SJSA1 (cell line): ENCODE measurements at regions not wholly inside any gene's neighbourhood (a gene's known extent, or its start where the extent isn't known, plus 50 kb on each side); places are given as distances from the start of the nearest gene placed in this dataset.

Source experiments
- DNase-seq, 2 experiments: peaks; one replicate each; pipeline ENCODE4 v3.0.0-alpha.2; 2015 to 2020; ENCODE audit warnings: low spot score in 2 of 2, low read depth in 1 of 2
- H3K27ac ChIP-seq: fragments of 250-450 bp; sonication (Bioruptor Pico); 2 replicates; pipeline ENCODE4 v1.5.1; 2020; ENCODE audit warnings: mild to moderate bottlenecking, moderate library complexity
- H3K27me3 ChIP-seq: fragments of 250-450 bp; sonication (Bioruptor Pico); replicated peaks from 2 replicates; pipeline ENCODE4 v1.5.1; 2020; ENCODE audit warnings: mild to moderate bottlenecking, moderate library complexity
- H3K36me3 ChIP-seq: fragments of 250-450 bp; sonication (Bioruptor Pico); 2 replicates; pipeline ENCODE4 v1.5.1; 2020; ENCODE audit warnings: mild to moderate bottlenecking
- H3K4me1 ChIP-seq: fragments of 250-450 bp; sonication (Bioruptor Pico); replicated peaks from 2 replicates; pipeline ENCODE4 v1.6.1; 2021; ENCODE audit warnings: mild to moderate bottlenecking
- H3K4me3 ChIP-seq: fragments of 250-450 bp; sonication (Bioruptor Pico); 2 replicates; pipeline ENCODE4 v1.5.1; 2020; ENCODE audit warnings: mild to moderate bottlenecking
- H3K9me3 ChIP-seq: fragments of 250-450 bp; sonication (Bioruptor Pico); replicated peaks from 2 replicates; pipeline ENCODE4 v1.5.1; 2020; ENCODE audit warnings: mild to moderate bottlenecking

DNA sequence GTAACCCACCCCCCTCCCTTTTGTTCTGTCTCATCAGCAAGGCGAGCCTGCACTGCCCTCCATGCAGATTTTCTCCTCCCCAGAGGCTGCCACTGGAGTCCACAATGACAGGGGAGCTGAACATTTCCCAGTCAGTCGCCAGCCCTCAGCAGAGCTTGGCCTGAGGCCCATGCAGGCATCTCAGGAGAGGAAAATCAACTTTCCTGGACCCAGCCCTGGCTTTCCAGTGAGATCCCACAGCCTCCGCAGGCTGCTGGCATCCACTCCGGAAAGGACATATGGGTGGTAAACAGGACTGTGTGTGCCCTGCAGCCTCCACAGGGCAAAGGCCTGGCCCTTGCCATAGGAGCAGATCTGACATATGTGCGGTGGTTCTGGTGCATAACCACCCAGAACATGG is 253.8 kb downstream of the TNS1 start:
- Histone ChIP-seq H3K27me3 (no peaks in the 10 kb centered on the region), H3K9me3 (no peaks in the 10 kb centered on the region)
- no peak for DNase-seq

DNA sequence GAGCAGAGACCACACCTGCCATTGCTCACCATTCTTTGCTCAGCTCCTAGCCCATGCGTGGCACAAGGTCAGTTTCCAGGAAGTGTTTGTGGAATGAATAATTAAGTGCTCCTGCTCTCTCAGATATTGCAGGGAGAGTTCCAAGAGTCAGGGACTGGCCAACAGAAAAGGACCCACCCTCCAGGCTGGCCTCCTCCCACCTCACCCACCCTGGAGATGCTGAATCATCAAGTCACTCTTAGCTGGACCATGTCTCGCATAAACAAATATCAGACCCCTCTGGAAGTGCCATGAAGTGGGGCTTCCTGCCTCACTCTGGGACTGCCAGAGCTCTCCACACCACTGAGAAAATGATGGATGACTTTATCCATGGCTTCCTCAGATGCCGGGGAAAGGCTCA is 256.0 kb downstream of the TNS1 start:
- peak in 1 of 2 experiments; percentile 17 for DNase-seq
- Histone ChIP-seq H3K27ac (no peak overlapping the region), H3K9me3 (no peaks in the 10 kb centered on the region), H3K4me3 (no peak overlapping the region), H3K27me3 (no peaks in the 10 kb centered on the region), H3K4me1 (no peaks in the 10 kb centered on the region), H3K36me3 (no peaks in the 10 kb centered on the region)

More for the DNA sequence above, 253.8 kb downstream of the TNS1 start:
- no peaks in the 10 kb centered on the region for H3K4me1 ChIP-seq
- no peak overlapping the region for H3K4me3 ChIP-seq
- H3K27ac ChIP-seq: no peak overlapping the region
- H3K36me3 ChIP-seq: no peaks in the 10 kb centered on the region

GRCh38 chr2:217743966-217744761 is 258.6 kb downstream of the TNS1 start:
- Histone ChIP-seq H3K4me1 (no peaks in the 10 kb centered on the region), H3K27ac (no peak overlapping the region), H3K9me3 (no peaks in the 10 kb centered on the region; the same call in 1 of the 2 replicates), H3K36me3 (no peaks in the 10 kb centered on the region), H3K27me3 (no peaks in the 10 kb centered on the region; the same call in 1 of the 2 replicates), H3K4me3 (no peak overlapping the region)
- DNase-seq: no peak

DNA sequence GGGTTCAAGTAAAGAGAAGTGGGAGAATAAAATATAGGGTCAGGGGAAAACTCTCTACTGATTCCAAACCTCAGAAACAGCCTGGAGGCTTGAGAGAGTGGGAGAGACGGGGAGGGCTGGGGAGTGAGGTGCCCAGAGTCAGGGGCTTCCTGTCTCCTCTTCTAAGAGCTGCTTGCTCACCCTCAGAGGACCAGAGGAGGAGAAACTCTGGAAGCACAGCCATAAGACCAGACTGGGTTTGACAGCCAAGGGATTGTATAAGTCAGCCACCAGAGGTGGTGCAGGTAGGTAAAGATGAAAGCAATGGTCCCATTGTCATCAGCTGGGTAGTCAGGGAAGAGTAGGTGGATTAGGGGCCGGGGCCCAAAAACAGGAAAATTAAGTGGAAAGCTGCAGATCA is 259.4 kb downstream of the TNS1 start:
- DNase-seq: no peak
- H3K27ac ChIP-seq: no peak overlapping the region
- no peaks in the 10 kb centered on the region for H3K36me3 ChIP-seq
- no peaks in the 10 kb centered on the region; the same call in 1 of the 2 replicates for H3K27me3 ChIP-seq
- H3K9me3 ChIP-seq: no peaks in the 10 kb centered on the region; the same call in 1 of the 2 replicates
- no peaks in the 10 kb centered on the region for H3K4me1 ChIP-seq
- H3K4me3 ChIP-seq: no peak overlapping the region

DNA sequence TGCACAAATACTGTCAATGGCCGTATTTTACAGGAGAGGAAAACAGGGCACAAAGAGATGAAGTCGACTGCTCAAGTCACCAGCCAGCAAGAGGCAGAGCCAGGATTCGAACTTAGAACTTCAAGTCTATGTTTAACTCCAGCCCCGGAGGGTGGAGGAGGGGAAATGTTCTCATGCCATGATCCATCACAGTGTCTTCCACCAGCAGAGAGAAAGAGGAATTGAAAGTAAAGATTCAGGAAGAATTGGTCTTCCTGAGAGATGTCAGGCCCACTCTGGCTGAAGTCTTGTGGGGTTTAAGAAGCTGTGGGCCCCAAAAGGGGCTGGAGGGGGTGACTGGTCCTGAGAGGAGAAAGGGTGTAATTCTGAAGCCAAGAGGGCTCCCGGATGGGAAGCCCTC is 260.0 kb downstream of the TNS1 start:
- H3K4me3 ChIP-seq: no peak overlapping the region
- H3K9me3 ChIP-seq: no peaks in the 10 kb centered on the region; the same call in 1 of the 2 replicates
- no peaks in the 10 kb centered on the region for H3K36me3 ChIP-seq
- H3K27ac ChIP-seq: no peak overlapping the region
- H3K4me1 ChIP-seq: no peaks in the 10 kb centered on the region
- DNase-seq: no peak
- H3K27me3 ChIP-seq: no peaks in the 10 kb centered on the region; the same call in 1 of the 2 replicates

GRCh38 chr2:217742276-217742675 is 260.5 kb downstream of the TNS1 start:
- no peak overlapping the region for H3K4me3 ChIP-seq
- DNase-seq: peak in 1 of 2 experiments; percentile 5
- H3K27ac ChIP-seq: no peak overlapping the region
- H3K36me3 ChIP-seq: no peaks in the 10 kb centered on the region
- no peaks in the 10 kb centered on the region; the same call in 1 of the 2 replicates for H3K27me3 ChIP-seq
- H3K9me3 ChIP-seq: no peaks in the 10 kb centered on the region; the same call in 1 of the 2 replicates
- no peaks in the 10 kb centered on the region for H3K4me1 ChIP-seq

DNA sequence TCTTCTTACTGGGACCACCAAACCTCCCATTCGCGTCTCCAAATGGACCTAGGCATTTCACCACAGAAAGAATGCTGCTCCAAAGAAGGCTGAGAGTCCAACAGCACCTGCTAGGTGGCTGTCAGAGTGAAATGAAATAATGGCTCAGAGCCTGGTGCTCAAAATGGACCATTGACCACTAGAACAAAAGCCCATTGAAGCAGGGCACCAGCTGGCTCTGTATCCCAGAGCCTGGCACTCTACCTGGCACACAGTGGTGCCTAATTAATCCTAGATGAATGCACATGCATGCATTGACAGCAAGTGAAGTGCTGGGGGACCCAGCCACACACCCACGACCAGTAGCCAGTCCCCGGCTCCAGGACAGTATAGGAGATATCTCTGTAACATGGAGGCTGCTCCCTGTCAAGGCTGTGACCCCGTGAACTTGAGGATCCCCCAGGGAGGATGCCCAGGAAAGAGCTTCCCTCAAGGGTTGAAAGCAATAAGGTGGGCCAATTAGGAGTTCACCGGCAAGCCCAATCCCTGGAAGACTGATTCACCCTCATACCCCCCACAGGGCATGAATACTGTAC is 261.3 kb downstream of the TNS1 start:
- H3K27ac ChIP-seq: no peak overlapping the region
- no peaks in the 10 kb centered on the region; the same call in 1 of the 2 replicates for H3K9me3 ChIP-seq
- no peaks in the 10 kb centered on the region; the same call in 1 of the 2 replicates for H3K27me3 ChIP-seq
- no peaks in the 10 kb centered on the region for H3K4me1 ChIP-seq
- peak in 1 of 2 experiments; percentile 21 for DNase-seq
- H3K36me3 ChIP-seq: no peaks in the 10 kb centered on the region
- no peak overlapping the region for H3K4me3 ChIP-seq

DNA sequence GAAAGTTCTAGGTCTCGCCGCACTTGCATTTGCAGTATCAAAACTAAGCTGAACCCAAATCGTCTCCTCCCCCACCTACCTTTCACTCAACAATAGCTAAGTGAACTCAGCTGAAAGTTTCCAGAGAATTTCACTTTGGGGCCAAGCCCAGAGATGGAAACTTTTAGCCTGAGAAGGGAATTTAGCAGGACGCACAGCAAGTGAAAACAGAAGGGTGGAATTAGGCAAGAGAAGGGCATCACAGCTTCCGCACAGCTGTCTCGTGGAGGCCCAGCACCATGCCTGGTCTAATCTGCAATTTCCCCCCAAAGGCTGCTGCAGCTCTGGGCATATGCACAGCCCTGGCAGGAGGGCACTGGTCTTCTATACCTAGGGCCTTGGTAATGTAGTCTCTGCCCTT is 262.0 kb downstream of the TNS1 start:
- H3K27me3 ChIP-seq: no peaks in the 10 kb centered on the region; the same call in 1 of the 2 replicates
- DNase-seq: peak in 1 of 2 experiments; percentile 21
- no peak overlapping the region for H3K4me3 ChIP-seq
- H3K4me1 ChIP-seq: no peaks in the 10 kb centered on the region
- H3K27ac ChIP-seq: no peak overlapping the region
- H3K9me3 ChIP-seq: no peaks in the 10 kb centered on the region; the same call in 1 of the 2 replicates
- no peaks in the 10 kb centered on the region for H3K36me3 ChIP-seq

GRCh38 chr2:217740178-217740577 is 262.6 kb downstream of the TNS1 start:
- Histone ChIP-seq H3K27me3 (no peaks in the 10 kb centered on the region; the same call in 1 of the 2 replicates), H3K4me3 (no peak overlapping the region), H3K4me1 (no peaks in the 10 kb centered on the region), H3K27ac (no peak overlapping the region), H3K36me3 (no peaks in the 10 kb centered on the region), H3K9me3 (no peaks in the 10 kb centered on the region; the same call in 1 of the 2 replicates)
- peak in 1 of 2 experiments; percentile 11 for DNase-seq

- Histone ChIP-seq H3K27ac (no peak overlapping the region), H3K27me3 (no peaks in the 10 kb centered on the region; the same call in 1 of the 2 replicates), H3K36me3 (no peaks in the 10 kb centered on the region), H3K4me1 (no peaks in the 10 kb centered on the region), H3K9me3 (no peaks in the 10 kb centered on the region; the same call in 1 of the 2 replicates), H3K4me3 (no peak overlapping the region)
- peak in 1 of 2 experiments; percentile 1 for DNase-seq
Measured at GRCh38 chr2:217739741-217740140, 263.1 kb downstream of the TNS1 start.

- DNase-seq: no peak
- H3K27me3 ChIP-seq: no peaks in the 10 kb centered on the region; the same call in 1 of the 2 replicates
- no peaks in the 10 kb centered on the region; the same call in 1 of the 2 replicates for H3K9me3 ChIP-seq
- no peaks in the 10 kb centered on the region for H3K4me1 ChIP-seq
- no peak overlapping the region for H3K27ac ChIP-seq
- H3K36me3 ChIP-seq: no peaks in the 10 kb centered on the region
- no peak overlapping the region for H3K4me3 ChIP-seq
Measured at GRCh38 chr2:217738061-217738460, 264.7 kb downstream of the TNS1 start.

GRCh38 chr2:217736776-217737550 is 265.8 kb downstream of the TNS1 start:
- H3K36me3 ChIP-seq: no peaks in the 10 kb centered on the region
- H3K27me3 ChIP-seq: no peaks in the 10 kb centered on the region; the same call in 1 of the 2 replicates
- no peak overlapping the region for H3K27ac ChIP-seq
- H3K4me1 ChIP-seq: no peaks in the 10 kb centered on the region
- no peaks in the 10 kb centered on the region; the same call in 1 of the 2 replicates for H3K9me3 ChIP-seq
- H3K4me3 ChIP-seq: no peak overlapping the region
- no peak for DNase-seq

DNA sequence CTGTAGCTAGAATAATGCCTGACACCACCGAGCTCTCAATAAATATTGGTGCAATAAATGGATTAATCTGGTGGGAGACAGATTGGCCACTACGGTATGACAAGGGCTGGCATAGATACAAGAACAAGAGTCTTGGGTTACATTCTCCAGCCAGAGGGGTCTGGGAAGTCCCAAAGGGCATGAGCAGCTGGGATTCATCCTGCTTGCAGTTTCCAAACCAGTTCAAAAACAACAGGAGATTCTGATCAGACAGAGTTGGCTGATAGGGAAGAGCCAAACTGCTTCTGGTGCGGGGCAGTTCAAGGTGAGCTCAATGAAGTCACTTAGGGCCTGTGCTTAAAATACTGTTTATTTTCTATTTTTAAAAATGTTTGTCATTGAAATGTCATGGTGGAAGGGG is 266.9 kb downstream of the TNS1 start:
- no peaks in the 10 kb centered on the region for H3K36me3 ChIP-seq
- H3K4me1 ChIP-seq: no peaks in the 10 kb centered on the region
- H3K9me3 ChIP-seq: no peaks in the 10 kb centered on the region; the same call in 1 of the 2 replicates
- H3K4me3 ChIP-seq: no peak overlapping the region
- no peaks in the 10 kb centered on the region; the same call in 1 of the 2 replicates for H3K27me3 ChIP-seq
- DNase-seq: no peak
- H3K27ac ChIP-seq: no peak overlapping the region
